GM23338 (cell line): ENCODE measurements at regions not wholly inside any gene's neighbourhood (a gene's known extent, or its start where the extent isn't known, plus 50 kb on each side); places are given as distances from the start of the nearest gene placed in this dataset.

Source experiments
- ATAC-seq: fragments of 200-7000 bp; cut with Tn5 transposase; 3 replicates; pipeline ENCODE4 v1.9.1; 2020
- DNase-seq: peaks from one replicate; pipeline ENCODE4 v3.0.0-alpha.2; 2015; ENCODE audit warnings: low spot score
- H2AFZ ChIP-seq: fragments of 200-600 bp; sonication (generic); 2 replicates; pipeline ENCODE4 v1.8.0; 2016; ENCODE audit warnings: antibody characterized with exemption, mild to moderate bottlenecking, moderate library complexity
- H3F3A ChIP-seq: fragments of 200-600 bp; sonication (generic); replicated peaks from 2 replicates; pipeline ENCODE4 v1.8.0; 2017; ENCODE audit warnings: antibody characterized with exemption, mixed run types, low read depth
- H3K27ac ChIP-seq: fragments of 200-600 bp; sonication (generic); 2 replicates; pipeline ENCODE4 v1.6.1; 2016; ENCODE audit warnings: low read depth
- H3K27me3 ChIP-seq: fragments of 200-600 bp; sonication (generic); 2 replicates; pipeline ENCODE4 v1.8.0; 2016; ENCODE audit warnings: mild to moderate bottlenecking, mixed run types, moderate library complexity; ENCODE audit not compliant: insufficient read depth
- H3K36me3 ChIP-seq: fragments of 200-600 bp; sonication (generic); 2 replicates; pipeline ENCODE4 v1.8.0; 2016; ENCODE audit warnings: mild to moderate bottlenecking; ENCODE audit not compliant: insufficient read depth
- H3K4me1 ChIP-seq: fragments of 200-600 bp; sonication (generic); 2 replicates; pipeline ENCODE4 v1.8.0; 2016; ENCODE audit warnings: mild to moderate bottlenecking, moderate library complexity; ENCODE audit not compliant: insufficient read depth
- H3K4me2 ChIP-seq: fragments of 200-600 bp; sonication (generic); 2 replicates; pipeline ENCODE4 v1.7.1; 2017; ENCODE audit warnings: mixed run types
- H3K4me3 ChIP-seq: fragments of 200-600 bp; sonication (generic); 2 replicates; pipeline ENCODE4 v1.6.1; 2016; ENCODE audit warnings: mixed run types
- H3K79me2 ChIP-seq: fragments of 200-600 bp; sonication (generic); replicated peaks from 2 replicates; pipeline ENCODE4 v1.8.0; 2017; ENCODE audit warnings: mild to moderate bottlenecking; ENCODE audit not compliant: insufficient read depth
- H3K9me2 ChIP-seq: fragments of 200-600 bp; sonication (generic); 2 replicates; pipeline ENCODE4 v1.8.0; 2017; ENCODE audit not compliant: insufficient read depth
- H4K20me1 ChIP-seq: fragments of 200-600 bp; sonication (generic); replicated peaks from 2 replicates; pipeline ENCODE4 v1.8.0; 2017; ENCODE audit warnings: mild to moderate bottlenecking; ENCODE audit not compliant: insufficient read depth
- H3K27ac Mint-ChIP-seq: 2 replicates; pipeline ENCODE4 v1.8.0; 2020; ENCODE audit warnings: inconsistent platforms, mild to moderate bottlenecking, moderate library complexity, mixed read lengths
- H3K27me3 Mint-ChIP-seq: 3 replicates; pipeline ENCODE4 v1.8.0; 2022; ENCODE audit warnings: low read depth, mild to moderate bottlenecking, moderate library complexity, mixed read lengths, inconsistent platforms; ENCODE audit not compliant: insufficient read depth, poor library complexity
- H3K36me3 Mint-ChIP-seq: 3 replicates; pipeline ENCODE4 v1.8.0; 2021; ENCODE audit warnings: low read depth, mild to moderate bottlenecking, inconsistent platforms, moderate library complexity, mixed read lengths
- H3K4me1 Mint-ChIP-seq: 3 replicates; pipeline ENCODE4 v1.8.0; 2020; ENCODE audit warnings: mild to moderate bottlenecking, inconsistent platforms, mixed read lengths
- H3K4me3 Mint-ChIP-seq: 3 replicates; pipeline ENCODE4 v1.8.0; 2021; ENCODE audit warnings: moderate library complexity, mild to moderate bottlenecking, inconsistent platforms, mixed read lengths
- H3K9me3 Mint-ChIP-seq: 3 replicates; pipeline ENCODE4 v1.8.0; 2020; ENCODE audit warnings: moderate library complexity, mild to moderate bottlenecking, inconsistent platforms, mixed read lengths
- CTCF ChIP-seq, 2 experiments: fragments of 200-600 bp in 1 of 2; sonication (generic) in 1 of 2; conservative IDR thresholded peaks; 2 replicates each; pipeline versions ENCODE4 v1.5.1 to v1.6.1; 2016 to 2017; ENCODE audit warnings: antibody characterized with exemption in 2 of 2, low read depth in 2 of 2, mild to moderate bottlenecking in 2 of 2, moderate library complexity in 1 of 2
- ETS1 ChIP-seq: IDR thresholded peaks from 2 replicates; pipeline ENCODE4 v1.6.1; 2016; ENCODE audit warnings: antibody characterized with exemption
- EZH2 ChIP-seq: fragments of 200-600 bp; sonication (generic); IDR thresholded peaks from one replicate; pipeline ENCODE4 v1.8.0; 2017; ENCODE audit warnings: antibody characterized with exemption, mild to moderate bottlenecking, low read depth; ENCODE audit not compliant: unreplicated experiment
- JUNB ChIP-seq: IDR thresholded peaks from one replicate; pipeline ENCODE4 v1.6.1; 2016; ENCODE audit warnings: antibody characterized with exemption; ENCODE audit not compliant: unreplicated experiment
- NANOG ChIP-seq: IDR thresholded peaks from 2 replicates; pipeline ENCODE4 v1.6.1; 2016; ENCODE audit warnings: antibody characterized with exemption, borderline replicate concordance
- POLR2AphosphoS5 ChIP-seq: IDR thresholded peaks from 2 replicates; pipeline ENCODE4 v1.6.1; 2016; ENCODE audit warnings: antibody characterized with exemption, low read depth
- ZNF462 ChIP-seq: fragments of 250-450 bp; sonication (Bioruptor Pico); IDR thresholded peaks from 2 replicates; pipeline ENCODE4 v1.5.0; 2020; ENCODE audit warnings: mild to moderate bottlenecking, moderate library complexity

GRCh38 chr11:121714351-121714750 is 261.6 kb upstream of the SORL1-AS1 start (continued):
- TF ChIP-seq ZNF462 (CRISPR knock-in tag) = no peak

GRCh38 chr11:121711939-121712338 is 259.2 kb upstream of the SORL1-AS1 start:
- Mint-ChIP-seq H3K4me1 (peaks cover 6% of the 10 kb centered on the region; the same call in 2 of the 3 replicates), H3K4me3 (no peak overlapping the region), H3K9me3 (no peaks in the 10 kb centered on the region), H3K27ac (no peak overlapping the region), H3K36me3 (no peaks in the 10 kb centered on the region), H3K27me3 (no peaks in the 10 kb centered on the region)
- DNase-seq (no peak), ATAC-seq (no peak)
- Histone ChIP-seq H3F3A (no peaks in the 10 kb centered on the region), H3K27ac (no peak overlapping the region), H4K20me1 (no peaks in the 10 kb centered on the region), H3K79me2 (no peaks in the 10 kb centered on the region), H3K36me3 (no peaks in the 10 kb centered on the region), H3K4me3 (no peak overlapping the region), H3K27me3 (no peaks in the 10 kb centered on the region), H3K4me1 (no peaks in the 10 kb centered on the region), H3K9me2 (peaks cover 5% of the 10 kb centered on the region; the same call in 1 of the 2 replicates), H3K4me2 (no peak overlapping the region), H2AFZ (no peak overlapping the region)
- TF ChIP-seq ETS1 = no peak
- no peak for TF ChIP-seq ZNF462 (CRISPR knock-in tag)
- TF ChIP-seq CTCF (conservative IDR thresholded peaks at IDR 0.05; ENCODE audit: low read depth in 2 of 2) = no peak
- TF ChIP-seq JUNB = no peak
- TF ChIP-seq NANOG = no peak
- TF ChIP-seq EZH2 = no peak
- TF ChIP-seq POLR2AphosphoS5 = no peak
